GM11168 (cell line): ENCODE measurements at regions not wholly inside any gene's neighbourhood (a gene's known extent, or its start where the extent isn't known, plus 50 kb on each side); places are given as distances from the start of the nearest gene placed in this dataset.
"Not testable (repeated sequence)": the region's sequence is repeated elsewhere in the genome, so short reads cannot be mapped to it uniquely, and the experiment has no call there.

Source experiments
- in situ Hi-C: fragments of 300-500 bp; cut with MboI; formaldehyde crosslinking; loops from one replicate; pipeline ENCODE4 v1.12.0; 2022; ENCODE audit warnings: low sequenced_read_pairs; ENCODE audit not compliant: unreplicated experiment

- in situ Hi-C loops, result no loop called here
Measured at GRCh38 chr20:52305024-52305645, 113.6 kb upstream of the ZFP64 start.

GRCh38 chr20:52303281-52303950 lies 111.8 kb upstream of the ZFP64 start:
- in situ Hi-C loops, result no loop called here

GRCh38 chr20:52302736-52303135 lies 111.2 kb upstream of the ZFP64 start:
- in situ Hi-C loops, result no loop called here

GRCh38 chr20:52302051-52302450 lies 110.5 kb upstream of the ZFP64 start:
- in situ Hi-C loops, result not testable (repeated sequence)

GRCh38 chr20:52295556-52295955 lies 104.0 kb upstream of the ZFP64 start:
- in situ Hi-C loops, result no loop called here

GRCh38 chr20:52294106-52294628 lies 102.6 kb upstream of the ZFP64 start:
- in situ Hi-C loops, result no loop called here

- in situ Hi-C loops, result no loop called here
Measured at GRCh38 chr20:52291109-52291508, 99.5 kb upstream of the ZFP64 start.

GRCh38 chr20:52290569-52290968 lies 99.0 kb upstream of the ZFP64 start:
- in situ Hi-C loops, result no loop called here

- in situ Hi-C loops, result loop anchor here (10.0 kb wide), 1 partner anchor 485 kb away; the partner anchor contains the start of gene SALL4
Measured at GRCh38 chr20:52289956-52290565, 98.5 kb upstream of the ZFP64 start.

GRCh38 chr20:52280407-52280806 lies 88.8 kb upstream of the ZFP64 start:
- in situ Hi-C loops, result loop anchor here (10.0 kb wide), 1 partner anchor 476 kb away; the partner anchor contains the start of gene SALL4

GRCh38 chr20:52279706-52280105 lies 88.1 kb upstream of the ZFP64 start:
- in situ Hi-C loops, result loop anchor here (10.0 kb wide), 1 partner anchor 475 kb away; the partner anchor contains the start of gene SALL4

- in situ Hi-C loops, result no loop called here
Measured at GRCh38 chr20:52275181-52275691, 83.7 kb upstream of the ZFP64 start.

- in situ Hi-C loops, result no loop called here
Measured at GRCh38 chr20:52270696-52271095, 79.1 kb upstream of the ZFP64 start.

GRCh38 chr20:52270001-52270606 lies 78.5 kb upstream of the ZFP64 start:
- in situ Hi-C loops, result no loop called here

GRCh38 chr20:52269321-52269720 lies 77.7 kb upstream of the ZFP64 start:
- in situ Hi-C loops, result no loop called here

GRCh38 chr20:52268184-52268749 lies 76.7 kb upstream of the ZFP64 start:
- in situ Hi-C loops, result no loop called here

- in situ Hi-C loops, result no loop called here
Measured at GRCh38 chr20:52267418-52267817, 75.8 kb upstream of the ZFP64 start.

- in situ Hi-C loops, result no loop called here
Measured at GRCh38 chr20:52263757-52264156, 72.2 kb upstream of the ZFP64 start.

GRCh38 chr20:52261792-52262191 lies 70.2 kb upstream of the ZFP64 start:
- in situ Hi-C loops, result no loop called here

- in situ Hi-C loops, result no loop called here
Measured at GRCh38 chr20:52259295-52259694, 67.7 kb upstream of the ZFP64 start.
